ENCODE measurements at regions not wholly inside any gene's neighbourhood (a gene's known extent, or its start where the extent isn't known, plus 50 kb on each side); places are given as distances from the start of the nearest gene placed in this dataset.
"Not testable (repeated sequence)": the region's sequence is repeated elsewhere in the genome, so short reads cannot be mapped to it uniquely, and the experiment has no call there.

- H3K9ac ChIP-seq (ENCODE audit: low read length), result no peak overlapping the region
- no peaks in the 10 kb centered on the region for H3K79me2 ChIP-seq (replicated peaks; ENCODE audit: insufficient read depth, low read length)
- no peak overlapping the region for H3K4me3 ChIP-seq (ENCODE audit: low read length)
- no peak overlapping the region for H3K27ac ChIP-seq (ENCODE audit: low read length)
- no peaks in the 10 kb centered on the region for H3F3A ChIP-seq (ENCODE audit: insufficient read depth, low read length, poor library complexity, severe bottlenecking)
- H2AFZ ChIP-seq (ENCODE audit: low read depth, low read length), result no peak overlapping the region
- H3K36me3 ChIP-seq (ENCODE audit: insufficient read depth, low read length), result no peaks in the 10 kb centered on the region
- H3K4me2 ChIP-seq (ENCODE audit: low read length), result no peak overlapping the region
- H4K20me1 ChIP-seq (ENCODE audit: insufficient read depth), result no peaks in the 10 kb centered on the region
- no peaks in the 10 kb centered on the region for H3K9me3 ChIP-seq (ENCODE audit: low read length)
- no peak for TF ChIP-seq EP300 (conservative IDR thresholded peaks at IDR 0.05; ENCODE audit: poor library complexity, severe bottlenecking)
- H3K9me2 ChIP-seq (ENCODE audit: insufficient read depth, low read length), result no peaks in the 10 kb centered on the region
- H3K27me3 ChIP-seq (ENCODE audit: insufficient read depth, low read depth, low read length), result no peaks in the 10 kb centered on the region
Measured at GRCh38 chr6:165837948-165838745, 175.1 kb upstream of the PDE10A start.

GRCh38 chr6:165836648-165837047 is 173.6 kb upstream of the PDE10A start:
- H3F3A ChIP-seq (ENCODE audit: insufficient read depth, low read length, poor library complexity, severe bottlenecking); H3K4me2 ChIP-seq (ENCODE audit: low read length); H3K36me3 ChIP-seq (ENCODE audit: insufficient read depth, low read length); H3K9ac ChIP-seq (ENCODE audit: low read length); H3K9me3 ChIP-seq (ENCODE audit: low read length); H3K27me3 ChIP-seq (ENCODE audit: insufficient read depth, low read depth, low read length); H3K9me2 ChIP-seq (ENCODE audit: insufficient read depth, low read length); H4K20me1 ChIP-seq (ENCODE audit: insufficient read depth); H3K4me3 ChIP-seq (ENCODE audit: low read length); H3K79me2 ChIP-seq (replicated peaks; ENCODE audit: insufficient read depth, low read length); H3K27ac ChIP-seq (ENCODE audit: low read length); H2AFZ ChIP-seq (ENCODE audit: low read depth, low read length): not testable (repeated sequence)

GRCh38 chr6:165835410-165835851 is 172.4 kb upstream of the PDE10A start:
- Histone ChIP-seq H3K4me3 (ENCODE audit: low read length) (no peak overlapping the region), H2AFZ (ENCODE audit: low read depth, low read length) (no peak overlapping the region), H3K9ac (ENCODE audit: low read length) (no peak overlapping the region), H4K20me1 (ENCODE audit: insufficient read depth) (no peaks in the 10 kb centered on the region), H3K4me2 (ENCODE audit: low read length) (no peak overlapping the region), H3K9me3 (ENCODE audit: low read length) (no peaks in the 10 kb centered on the region), H3K79me2 (replicated peaks; ENCODE audit: insufficient read depth, low read length) (no peaks in the 10 kb centered on the region), H3K27me3 (ENCODE audit: insufficient read depth, low read depth, low read length) (no peaks in the 10 kb centered on the region), H3K27ac (ENCODE audit: low read length) (no peak overlapping the region), H3K9me2 (ENCODE audit: insufficient read depth, low read length) (no peaks in the 10 kb centered on the region), H3K36me3 (ENCODE audit: insufficient read depth, low read length) (no peaks in the 10 kb centered on the region), H3F3A (ENCODE audit: insufficient read depth, low read length, poor library complexity, severe bottlenecking) (no peaks in the 10 kb centered on the region)
- TF ChIP-seq EP300 (conservative IDR thresholded peaks at IDR 0.05; ENCODE audit: poor library complexity, severe bottlenecking), result no peak
- no peak for TF ChIP-seq SMC3 (conservative IDR thresholded peaks at IDR 0.05; ENCODE audit: poor library complexity)
- no peak for TF ChIP-seq REST (IDR thresholded peaks at IDR 0.05; ENCODE audit: borderline replicate concordance)
- no peak for TF ChIP-seq RAD21 (conservative IDR thresholded peaks at IDR 0.05)
- TF ChIP-seq MXI1 (conservative IDR thresholded peaks at IDR 0.05; ENCODE audit: poor library complexity, severe bottlenecking), result no peak
- no peak for TF ChIP-seq EZH2 (IDR thresholded peaks at IDR 0.05; ENCODE audit: borderline replicate concordance, insufficient read depth, low read length, poor library complexity, severe bottlenecking)

All from neural cell (in vitro differentiated cells).